Lower leg skin (tissue), 3 donors: ENCODE measurements at regions not wholly inside any gene's neighbourhood (a gene's known extent, or its start where the extent isn't known, plus 50 kb on each side); places are given as distances from the start of the nearest gene placed in this dataset.

ENCODE experiments used
- POLR2A ChIP-seq, 2 donors: fragments of 450-650 bp; IDR thresholded peaks; one replicate each; pipeline ENCODE4 v1.6.1; 2016 to 2017; ENCODE audit warnings: antibody characterized with exemption in 2 of 2, mild to moderate bottlenecking in 1 of 2, moderate library complexity in 1 of 2
- TF ChIP-seq, protein P1 (sequence below), 3 donors: fragments of 450-650 bp; IDR thresholded peaks; one replicate each; pipeline ENCODE4 v1.5.1; 2016; ENCODE audit warnings: antibody characterized with exemption in 3 of 3, mild to moderate bottlenecking in 3 of 3, moderate library complexity in 2 of 3

DNA sequence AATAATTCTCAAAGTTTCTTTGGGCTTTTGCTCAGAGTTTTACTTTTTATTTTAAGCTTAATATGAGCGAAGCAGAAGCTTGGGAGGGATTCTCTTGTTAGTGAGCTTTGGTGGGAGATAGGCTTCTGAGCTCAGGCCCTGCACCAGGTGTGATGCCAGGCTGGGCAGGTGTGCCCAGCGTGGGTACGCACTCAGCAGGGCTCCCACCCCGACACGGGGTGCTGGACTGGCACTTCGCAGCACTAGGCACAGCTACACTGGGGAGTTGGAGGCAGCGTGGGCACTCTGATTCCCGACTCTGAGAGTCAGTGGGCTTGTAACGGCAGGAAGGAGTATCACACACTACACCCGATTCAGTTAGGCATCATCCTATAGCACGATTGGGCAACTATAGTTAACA, 244.0 kb downstream of the KLF13 start:
- TF ChIP-seq POLR2A (IDR thresholded peaks at IDR 0.05) = no peak
- TF ChIP-seq, protein P1, sequence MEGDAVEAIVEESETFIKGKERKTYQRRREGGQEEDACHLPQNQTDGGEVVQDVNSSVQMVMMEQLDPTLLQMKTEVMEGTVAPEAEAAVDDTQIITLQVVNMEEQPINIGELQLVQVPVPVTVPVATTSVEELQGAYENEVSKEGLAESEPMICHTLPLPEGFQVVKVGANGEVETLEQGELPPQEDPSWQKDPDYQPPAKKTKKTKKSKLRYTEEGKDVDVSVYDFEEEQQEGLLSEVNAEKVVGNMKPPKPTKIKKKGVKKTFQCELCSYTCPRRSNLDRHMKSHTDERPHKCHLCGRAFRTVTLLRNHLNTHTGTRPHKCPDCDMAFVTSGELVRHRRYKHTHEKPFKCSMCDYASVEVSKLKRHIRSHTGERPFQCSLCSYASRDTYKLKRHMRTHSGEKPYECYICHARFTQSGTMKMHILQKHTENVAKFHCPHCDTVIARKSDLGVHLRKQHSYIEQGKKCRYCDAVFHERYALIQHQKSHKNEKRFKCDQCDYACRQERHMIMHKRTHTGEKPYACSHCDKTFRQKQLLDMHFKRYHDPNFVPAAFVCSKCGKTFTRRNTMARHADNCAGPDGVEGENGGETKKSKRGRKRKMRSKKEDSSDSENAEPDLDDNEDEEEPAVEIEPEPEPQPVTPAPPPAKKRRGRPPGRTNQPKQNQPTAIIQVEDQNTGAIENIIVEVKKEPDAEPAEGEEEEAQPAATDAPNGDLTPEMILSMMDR (IDR thresholded peaks at IDR 0.05) = no peak
